ENCODE measurements at regions not wholly inside any gene's neighbourhood (a gene's known extent, or its start where the extent isn't known, plus 50 kb on each side); places are given as distances from the start of the nearest gene placed in this dataset.
"Not testable (repeated sequence)": the region's sequence is repeated elsewhere in the genome, so short reads cannot be mapped to it uniquely, and the experiment has no call there.

- no peak for DNase-seq (ENCODE audit: low read depth in 2 of 2)
These were observed 60.3 kb upstream of the ZNF81 start for GRCh38 chrX:47776292-47777006.

GRCh38 chrX:47772764-47773163 lies 63.9 kb upstream of the ZNF81 start:
- DNase-seq (ENCODE audit: low read depth in 2 of 2) = no peak

GRCh38 chrX:47771473-47771872 lies 65.2 kb upstream of the ZNF81 start:
- DNase-seq (ENCODE audit: low read depth in 2 of 2) = no peak

DNA sequence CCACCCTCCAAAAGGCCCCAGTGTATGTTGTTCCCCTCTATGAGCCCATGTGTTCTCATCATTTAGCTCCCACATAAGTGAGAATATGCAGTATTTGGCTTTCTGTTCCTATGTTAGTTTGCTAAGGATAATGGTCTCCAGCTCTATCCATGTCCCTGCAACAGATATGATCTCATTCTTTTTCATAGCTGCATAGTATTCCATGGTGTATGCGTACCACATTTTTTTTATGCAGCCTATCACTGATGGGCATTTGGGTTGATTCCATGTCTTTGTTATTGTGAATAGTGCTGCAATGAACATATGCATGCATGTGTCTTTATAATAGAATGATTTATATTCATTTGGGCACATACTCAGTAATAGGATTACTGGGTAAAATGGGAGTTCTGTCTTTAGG lies 73.9 kb upstream of the ZNF81 start:
- DNase-seq (ENCODE audit: low read depth in 2 of 2) = not testable (repeated sequence)

DNA sequence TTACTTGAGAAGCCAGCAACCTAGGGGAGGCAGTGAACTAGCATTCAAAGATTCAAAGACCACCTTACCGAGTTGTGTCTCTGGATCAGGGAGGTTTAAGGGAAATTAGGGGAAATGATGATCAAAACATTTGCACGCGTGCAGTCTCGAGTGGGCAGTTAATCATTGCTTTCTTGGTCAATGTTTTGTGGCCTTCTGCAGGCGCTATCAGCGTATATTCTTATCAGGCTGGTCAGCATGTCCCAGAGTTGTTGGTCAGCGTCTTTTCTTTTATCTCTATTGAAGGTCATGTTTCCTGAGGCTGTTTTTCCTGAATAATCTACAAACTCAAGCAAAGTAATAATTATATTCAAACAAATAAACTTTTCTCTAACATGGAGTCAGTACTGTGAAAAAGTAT lies 84.0 kb upstream of the ZNF81 start:
- no peak for DNase-seq (ENCODE audit: low read depth in 2 of 2)

- DNase-seq (ENCODE audit: low read depth in 2 of 2) = peak; percentile 5 to 12
These were observed 85.0 kb upstream of the ZNF81 start for GRCh38 chrX:47751670-47752069.

GRCh38 chrX:47749185-47749967 lies 87.3 kb upstream of the ZNF81 start:
- DNase-seq (ENCODE audit: low read depth in 2 of 2) = no peak

- no peak for DNase-seq (ENCODE audit: low read depth in 2 of 2)
These were observed 88.1 kb upstream of the ZNF81 start for GRCh38 chrX:47748576-47748975.

GRCh38 chrX:47746446-47746845 lies 87.5 kb upstream of the UXT start:
- no peak for DNase-seq (ENCODE audit: low read depth in 2 of 2)

DNA sequence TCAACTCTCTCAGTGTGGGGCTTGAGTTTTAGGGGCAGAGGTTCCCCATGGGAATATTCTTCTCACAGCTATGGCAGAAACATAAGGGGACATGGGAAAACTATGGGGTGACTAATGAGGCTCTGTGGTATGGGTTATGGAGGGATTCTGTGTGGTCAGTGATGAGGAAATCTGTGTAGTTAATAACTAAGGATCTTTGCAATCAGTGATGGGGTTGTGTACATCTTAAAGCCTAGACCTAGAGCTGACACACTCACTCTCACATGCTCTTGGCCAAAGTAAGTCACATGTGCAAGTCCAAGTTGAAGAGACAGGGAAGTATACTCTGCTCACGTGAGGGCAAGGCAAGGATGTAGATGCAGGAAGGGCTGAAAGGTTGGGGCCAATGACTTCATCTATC lies 86.4 kb upstream of the UXT start:
- DNase-seq (ENCODE audit: low read depth in 2 of 2) = no peak

DNA sequence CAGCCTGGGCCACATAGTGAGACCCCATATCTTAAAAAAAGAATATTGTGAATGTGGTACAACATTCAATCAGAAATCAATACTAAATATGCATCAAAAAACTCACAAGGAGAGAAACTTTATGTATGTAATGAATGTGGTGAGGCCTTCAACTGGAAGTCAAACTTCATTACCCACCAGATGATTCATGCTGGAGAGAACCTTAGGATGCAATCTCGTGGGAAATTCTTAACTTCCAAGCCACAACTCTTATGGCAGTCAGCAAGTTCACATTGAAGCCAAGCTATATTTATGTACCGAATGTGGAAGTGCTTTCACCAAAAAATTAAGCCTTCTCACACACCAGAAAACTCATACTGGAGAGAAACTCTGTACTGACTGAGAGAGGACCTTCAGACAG lies 84.5 kb upstream of the UXT start:
- DNase-seq (ENCODE audit: low read depth in 2 of 2) = no peak

DNA sequence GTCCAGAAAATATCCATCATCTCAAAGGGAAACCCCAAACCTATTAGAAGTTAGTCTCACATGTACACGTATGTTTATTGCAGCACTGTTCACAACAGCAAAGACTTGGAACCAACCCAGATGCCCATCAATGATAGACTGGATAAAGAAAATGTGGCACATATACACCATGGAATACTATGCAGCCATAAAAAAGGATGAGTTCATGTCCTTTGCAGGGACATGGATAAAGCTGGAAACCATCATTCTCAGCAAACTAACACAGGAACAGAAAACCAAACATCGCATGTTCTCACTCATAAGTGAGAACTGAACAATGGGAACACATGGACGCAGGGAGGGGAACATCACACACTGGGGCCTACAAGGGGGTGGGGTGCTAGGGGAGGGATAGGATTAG lies 79.9 kb upstream of the UXT start:
- not testable (repeated sequence) for DNase-seq (ENCODE audit: low read depth in 2 of 2)

DNA sequence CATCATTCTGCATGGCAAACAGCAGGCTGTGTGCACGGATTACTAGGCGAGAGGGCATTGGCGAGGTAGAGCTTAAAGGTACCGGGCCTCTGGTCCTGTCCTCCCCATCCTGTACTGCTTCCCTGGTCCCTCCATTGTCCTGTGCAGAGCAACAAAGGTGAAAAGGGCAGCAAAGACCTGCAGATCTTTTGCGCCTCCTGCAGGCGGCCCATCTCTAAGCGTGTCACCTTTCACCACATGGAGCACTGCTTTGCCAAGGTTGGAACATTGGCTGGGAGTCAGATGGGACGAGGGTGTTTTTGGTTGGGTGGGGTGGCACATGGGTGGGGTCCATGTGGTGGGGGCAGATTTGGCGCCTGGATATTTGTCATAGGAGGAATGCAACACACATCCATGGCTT lies 64.7 kb upstream of the UXT start:
- DNase-seq (ENCODE audit: low read depth in 2 of 2) = no peak

DNA sequence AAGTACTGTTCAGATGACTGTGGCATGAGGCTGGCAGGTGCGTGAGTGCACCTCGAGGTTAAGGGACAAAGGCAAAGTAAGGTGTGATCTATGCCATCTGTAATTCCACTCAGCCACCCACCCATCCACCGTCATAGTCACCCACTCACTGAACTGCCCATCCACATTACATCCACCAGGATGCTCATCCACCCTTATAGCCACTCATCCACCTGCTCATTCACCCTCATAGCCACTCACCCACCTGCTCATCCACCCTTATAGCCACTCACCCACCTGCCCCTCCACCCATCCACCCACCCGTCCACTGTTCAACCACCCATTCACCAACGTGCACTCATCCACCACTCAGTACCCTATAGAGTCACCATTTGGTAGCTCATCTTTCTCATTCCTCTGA lies 64.1 kb upstream of the UXT start:
- DNase-seq (ENCODE audit: low read depth in 2 of 2) = no peak

DNA sequence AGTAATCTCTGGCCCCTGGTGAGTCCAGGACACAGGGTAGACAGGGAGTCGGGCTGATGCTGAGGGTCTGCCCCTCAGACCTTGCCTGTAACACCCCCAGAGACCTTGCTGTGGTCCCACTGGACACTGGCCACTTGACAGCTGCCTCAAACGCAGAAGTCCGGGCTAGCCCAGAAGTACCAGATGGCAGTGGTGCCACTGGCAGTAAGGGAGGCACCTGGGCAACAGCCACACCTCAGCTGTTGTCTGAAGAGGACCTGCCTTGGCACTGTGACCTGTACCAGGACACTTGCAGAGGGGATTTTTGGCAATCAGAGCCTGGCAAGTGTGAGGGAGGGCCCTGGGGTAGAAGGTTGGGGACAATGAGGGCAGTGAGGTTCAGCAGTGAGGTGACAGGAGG lies 63.3 kb upstream of the UXT start:
- DNase-seq (ENCODE audit: low read depth in 2 of 2) = no peak

DNA sequence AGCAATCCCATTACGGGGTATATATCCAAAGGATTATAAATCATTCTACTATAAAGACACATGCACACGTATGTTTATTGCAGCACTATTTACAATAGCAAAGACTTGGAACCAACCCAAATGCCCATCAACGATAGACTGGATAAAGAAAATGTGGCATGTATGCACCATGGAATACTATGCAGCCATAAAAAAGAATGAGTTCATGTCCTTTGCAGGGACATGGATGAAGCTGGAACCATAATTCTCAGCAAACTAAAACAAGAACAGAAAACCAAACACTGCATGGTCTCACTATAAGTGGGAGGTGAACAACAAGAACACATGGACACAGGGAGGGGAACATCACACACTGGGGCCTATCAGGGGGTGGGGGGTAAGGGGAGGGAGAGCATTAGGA lies 56.1 kb upstream of the UXT start:
- not testable (repeated sequence) for DNase-seq (ENCODE audit: low read depth in 2 of 2)

- not testable (repeated sequence) for DNase-seq (ENCODE audit: low read depth in 2 of 2)
These were observed 53.7 kb upstream of the UXT start for GRCh38 chrX:47712675-47713074.

DNA sequence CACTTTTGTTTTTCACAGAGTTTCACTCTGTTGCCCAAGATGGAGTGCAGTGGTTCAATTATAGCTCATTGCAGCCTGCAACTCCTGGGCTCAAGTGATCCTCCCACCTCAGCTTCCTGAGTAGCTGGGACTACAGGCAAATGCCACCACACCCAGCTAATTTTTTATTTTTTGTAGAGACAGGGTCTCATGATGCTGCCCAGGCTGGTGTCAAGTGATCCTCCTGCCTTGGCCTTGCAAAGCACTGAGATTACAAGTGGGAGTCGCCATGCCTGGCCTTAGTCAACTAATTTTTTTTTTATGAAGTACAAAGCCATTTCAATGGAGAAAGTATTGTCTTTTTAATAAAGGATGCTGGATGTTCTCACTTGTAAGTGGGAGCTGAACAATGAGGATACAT lies 51.3 kb upstream of the UXT start:
- no peak for DNase-seq (ENCODE audit: low read depth in 2 of 2)
